NCI-H2227 (cell line): ENCODE measurements at regions not wholly inside any gene's neighbourhood (a gene's known extent, or its start where the extent isn't known, plus 50 kb on each side); places are given as distances from the start of the nearest gene placed in this dataset.

ENCODE experiments used
- DNase-seq: peaks from one replicate; lab custom pipeline; 2025; ENCODE audit not compliant: unreplicated experiment; lab: John Stamatoyannopoulos, UW

DNA sequence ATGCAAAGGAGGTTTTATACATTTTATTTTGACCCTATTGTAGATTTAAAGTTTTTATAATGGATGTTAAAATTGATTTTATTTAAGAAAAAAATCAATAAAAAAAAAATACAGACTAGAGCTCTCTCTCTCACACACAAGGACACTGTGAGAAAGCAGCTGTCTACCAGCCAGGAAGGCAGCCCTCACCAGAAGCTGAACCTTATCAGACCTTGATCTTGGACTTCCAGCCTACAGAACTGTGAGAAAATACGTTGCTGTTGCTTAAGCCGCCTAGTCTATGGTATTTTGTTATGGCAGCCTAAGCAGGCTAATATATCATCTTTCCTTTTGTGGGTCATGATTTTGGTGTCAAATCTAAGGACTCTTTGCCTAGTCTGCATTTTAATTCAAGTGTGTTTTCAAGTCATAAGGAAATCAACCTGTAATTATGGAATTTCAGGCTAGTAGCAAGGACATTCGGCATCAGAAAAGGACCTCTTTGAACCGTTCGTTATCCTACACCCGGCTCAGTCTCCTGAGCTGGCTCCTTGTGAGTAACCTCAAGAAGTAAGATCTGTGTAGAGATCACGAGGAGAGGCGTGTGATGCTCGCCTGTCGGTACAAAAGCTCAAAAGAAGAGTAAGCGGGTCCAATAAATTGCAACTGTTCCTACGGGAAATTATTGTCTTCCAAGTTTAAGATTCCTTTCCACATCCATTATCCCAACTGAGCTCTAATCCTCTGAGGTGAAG, 98.2 kb downstream of the PDCL3 start:
- no peak for DNase-seq

DNA sequence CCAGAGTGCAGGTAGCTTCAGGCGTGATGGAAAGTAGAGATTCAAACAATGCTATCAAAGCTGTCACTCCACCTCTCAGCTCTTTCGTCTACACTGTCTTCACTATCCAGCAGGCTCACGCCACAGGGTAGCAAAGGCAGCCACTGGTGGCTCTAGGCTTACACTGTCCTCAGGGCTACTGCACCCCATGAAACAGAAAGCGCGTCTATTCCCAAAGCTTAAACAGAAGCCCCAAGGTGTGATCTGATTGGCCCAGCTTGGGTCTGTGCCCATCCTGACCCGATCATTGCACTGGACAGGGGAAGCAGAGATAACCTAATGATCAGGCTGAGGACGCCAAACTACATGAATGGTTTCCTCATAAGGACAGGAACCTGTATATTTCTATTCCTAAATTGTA, 100.1 kb downstream of the PDCL3 start:
- no peak for DNase-seq

DNA sequence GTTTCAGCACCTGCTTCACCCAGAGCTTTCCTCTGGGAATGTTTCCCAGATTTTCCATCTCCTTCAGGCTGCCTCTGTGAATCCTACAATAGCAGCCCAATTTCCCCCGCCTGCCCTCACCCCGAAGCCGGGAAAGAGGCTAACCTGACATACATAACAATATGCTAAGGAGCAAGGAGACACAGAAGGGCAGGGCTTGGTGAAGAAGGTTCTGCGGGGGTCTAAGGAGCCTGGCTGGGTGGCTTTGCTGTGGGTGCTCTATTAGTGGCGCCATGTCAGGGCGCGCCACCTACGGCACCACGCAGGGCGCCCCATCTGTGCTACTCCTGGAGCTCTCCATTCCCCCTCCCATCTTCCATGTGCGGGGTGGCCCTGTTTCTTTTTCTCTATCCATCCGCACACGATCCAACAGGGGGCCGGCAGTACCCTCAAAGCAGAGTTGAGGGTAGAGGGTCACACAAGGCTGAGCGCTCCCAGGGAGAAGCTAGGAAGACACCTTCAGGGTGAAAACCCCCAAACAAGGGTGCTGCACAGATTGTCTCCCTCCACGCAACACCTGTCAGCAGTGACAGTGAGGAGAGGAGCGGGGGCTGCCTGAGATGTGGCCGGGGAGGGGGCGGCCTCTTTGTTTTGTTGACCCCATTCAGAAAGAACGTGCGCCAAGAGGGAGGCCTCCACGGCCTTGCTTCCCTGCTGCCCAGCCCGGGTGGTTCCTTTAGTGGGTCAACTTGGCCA, 101.4 kb downstream of the PDCL3 start:
- DNase-seq: no peak

DNA sequence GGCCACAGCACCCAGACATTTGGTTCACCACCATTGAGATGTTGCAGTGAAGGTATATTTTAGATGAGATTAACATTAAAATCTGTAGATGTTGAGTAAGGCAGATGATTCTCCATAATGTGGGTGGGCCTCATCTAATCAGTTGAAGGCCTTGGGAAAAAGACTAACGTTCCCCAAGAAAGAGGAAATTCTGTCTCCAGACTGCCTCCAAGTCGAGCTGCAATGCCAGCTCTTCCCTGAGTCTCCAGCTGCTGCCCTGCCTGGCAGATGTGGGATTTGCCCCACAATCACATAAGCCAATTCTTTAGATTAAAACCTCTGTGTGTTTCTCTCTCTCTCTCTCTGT, 101.9 kb downstream of the PDCL3 start:
- DNase-seq: no peak

DNA sequence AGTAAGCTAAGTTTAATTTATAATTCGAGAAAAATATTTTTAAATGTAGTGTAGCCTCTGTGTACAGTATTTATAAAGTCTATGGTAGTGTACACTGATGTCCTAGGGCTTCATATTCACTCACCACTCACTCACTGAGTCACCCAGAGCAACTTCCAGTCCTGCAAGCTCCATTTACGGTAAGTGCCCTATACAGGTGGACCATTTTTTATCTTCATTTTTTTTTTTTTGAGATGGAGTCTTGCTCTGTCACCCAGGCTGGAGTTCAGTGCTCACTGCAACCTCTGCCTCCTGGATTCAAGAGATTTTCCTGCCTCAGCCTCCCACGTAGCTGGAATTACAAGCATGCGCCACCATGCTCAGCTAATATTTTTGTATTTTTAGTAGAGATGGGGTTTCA, 104.2 kb downstream of the PDCL3 start:
- DNase-seq: no peak

DNA sequence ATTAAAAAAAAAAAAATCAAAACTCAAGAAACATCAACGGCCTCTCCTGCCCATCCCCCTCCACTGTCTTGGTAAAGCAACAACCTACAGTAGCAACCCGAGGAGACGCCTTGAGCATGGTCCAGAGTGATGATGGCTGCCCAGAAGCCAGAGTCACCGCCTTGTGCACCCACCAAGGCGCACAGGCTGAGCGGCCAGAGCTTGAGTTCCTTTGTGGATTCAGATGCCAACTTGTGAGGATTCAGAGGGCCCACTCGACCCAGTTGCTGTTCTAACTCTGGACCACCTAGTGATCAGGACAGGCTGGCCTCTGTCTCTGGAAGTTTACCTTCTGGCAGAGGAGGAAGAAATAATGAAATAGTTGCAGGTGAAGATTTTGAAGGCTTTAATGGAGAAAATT, 105.0 kb downstream of the PDCL3 start:
- no peak for DNase-seq

DNA sequence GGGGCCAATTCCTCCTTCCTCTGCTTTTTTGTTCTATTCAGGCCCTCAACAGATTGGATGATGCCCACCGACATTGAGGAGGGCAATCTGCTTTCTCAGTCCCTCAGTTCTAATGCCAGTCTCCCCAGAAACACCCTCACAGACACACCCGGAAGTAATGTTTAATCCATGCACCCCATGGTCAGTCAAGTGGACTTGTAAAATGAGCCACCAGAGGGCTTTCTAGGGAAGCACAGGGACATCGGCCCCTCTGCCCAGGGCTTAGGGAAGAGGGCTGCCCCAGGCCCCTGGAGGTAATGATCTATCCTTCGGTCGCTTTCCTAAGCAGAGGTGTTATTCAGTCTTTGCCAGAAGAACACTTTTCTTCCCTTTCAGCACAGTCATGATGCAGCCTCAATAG, 107.4 kb downstream of the PDCL3 start:
- no peak for DNase-seq

DNA sequence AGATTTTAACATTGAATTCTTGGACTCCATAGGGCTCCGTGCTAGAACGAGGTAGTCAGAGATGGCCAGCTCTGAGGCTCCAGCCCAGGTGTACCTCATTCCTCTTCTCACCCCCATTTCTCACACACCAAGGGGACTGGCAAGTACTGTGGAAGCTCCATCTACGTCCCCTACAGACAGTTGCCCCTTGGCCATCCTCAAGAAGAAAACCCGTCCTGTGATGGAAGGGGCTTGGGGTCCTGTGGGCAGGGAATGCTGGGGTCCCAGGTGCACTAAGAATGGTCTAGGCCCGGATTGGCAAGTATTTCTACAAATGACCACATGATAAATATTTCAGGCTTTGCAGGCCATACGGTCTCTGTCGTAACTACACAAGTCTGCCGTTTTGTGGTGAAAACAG, 110.3 kb downstream of the PDCL3 start:
- DNase-seq: no peak

DNA sequence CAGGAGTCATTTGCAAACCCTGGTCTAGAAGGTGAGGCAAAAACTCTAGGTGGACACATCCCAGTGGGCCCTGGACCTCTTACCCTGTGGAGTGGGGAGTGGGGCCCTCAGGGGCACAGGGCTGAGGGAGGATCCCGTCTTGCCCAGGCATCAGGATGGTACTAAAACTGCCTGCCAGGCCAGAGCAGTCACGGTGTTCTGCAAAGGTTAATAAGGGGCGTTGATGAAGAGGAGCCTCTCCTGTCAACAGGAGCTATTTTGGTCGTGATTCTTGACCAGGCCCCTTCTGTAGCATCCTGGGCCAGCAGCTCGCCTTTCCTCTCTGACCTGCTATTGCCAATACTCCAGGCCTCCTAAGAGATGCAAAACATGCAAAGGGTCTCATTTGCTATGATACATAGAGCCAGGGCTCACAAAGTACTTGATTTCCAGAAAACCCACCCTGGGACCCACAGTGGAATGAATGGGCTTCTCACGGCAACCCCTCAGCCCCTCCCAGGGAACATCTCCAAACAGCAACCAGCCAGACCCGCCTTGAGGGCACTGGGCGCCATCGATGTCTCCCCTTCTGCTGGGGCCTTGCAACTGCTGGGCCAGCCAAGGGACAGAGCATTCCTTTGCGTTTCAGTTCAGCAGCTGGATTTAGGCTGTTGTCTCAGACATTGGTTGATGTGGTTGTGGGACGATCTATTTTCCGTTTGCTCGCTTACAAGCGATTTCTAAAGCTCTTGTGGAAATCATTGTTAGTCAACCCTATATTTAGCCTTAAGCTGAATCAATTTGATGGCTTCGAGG, 111.1 kb downstream of the PDCL3 start:
- DNase-seq: peak; percentile 69

DNA sequence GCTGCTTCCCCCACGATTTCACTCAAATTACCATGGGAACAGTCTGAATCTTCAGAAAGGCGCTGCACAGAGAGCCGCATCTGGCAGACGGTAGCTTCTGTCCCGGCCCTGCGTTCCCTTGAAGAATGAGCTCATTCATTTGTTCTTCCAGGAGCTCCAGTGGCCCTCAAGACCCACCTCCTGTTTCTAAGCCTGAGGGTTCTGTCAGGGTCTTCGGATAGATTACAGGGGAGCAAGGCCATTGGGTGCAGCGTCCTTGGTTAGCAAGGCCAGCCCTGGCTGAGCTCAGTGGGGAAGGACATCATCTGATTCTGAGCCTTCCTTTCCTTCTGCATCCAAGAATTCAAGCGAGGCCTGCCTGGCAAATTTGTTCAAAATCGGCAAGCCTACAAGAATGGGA, 111.9 kb downstream of the PDCL3 start:
- peak; percentile 69 for DNase-seq

DNA sequence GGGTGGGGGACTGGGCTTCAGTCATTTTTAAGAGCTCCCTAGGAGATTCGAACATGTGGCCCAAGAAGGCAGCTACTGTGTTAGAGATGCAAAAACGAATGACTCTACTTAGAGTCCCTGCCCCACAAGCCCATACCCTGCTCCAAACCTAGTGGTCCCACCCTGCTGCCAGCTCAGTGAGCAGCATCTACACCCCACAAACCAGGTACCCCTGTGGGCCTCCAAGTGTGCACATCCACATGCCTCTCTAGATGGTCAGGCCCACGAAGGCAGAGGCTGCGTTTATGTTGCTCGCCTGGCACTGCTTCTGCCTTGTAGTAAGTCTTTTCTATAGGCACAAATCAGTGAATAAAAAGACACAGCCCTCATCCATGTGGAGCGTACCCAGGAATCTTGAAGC, 112.6 kb downstream of the PDCL3 start:
- DNase-seq: no peak

DNA sequence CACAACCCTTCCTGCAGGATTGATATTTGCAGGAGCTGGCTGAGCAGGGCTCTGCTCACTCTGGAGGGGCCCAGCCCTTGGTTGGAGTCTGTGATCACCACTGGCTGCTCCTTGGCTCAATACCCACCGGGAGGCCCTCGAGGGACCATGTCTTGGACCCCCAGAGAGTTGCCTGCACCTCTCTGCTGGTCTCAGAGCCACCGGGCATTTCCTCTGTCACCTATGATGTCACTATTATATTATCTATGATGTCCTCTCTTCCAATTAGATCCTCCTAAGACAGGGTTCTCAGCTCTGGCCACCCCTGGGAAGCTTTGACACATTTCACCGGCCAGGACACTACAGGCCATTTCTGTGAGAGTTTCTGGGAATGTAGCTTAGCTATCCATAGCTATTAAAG, 113.1 kb downstream of the PDCL3 start:
- no peak for DNase-seq

DNA sequence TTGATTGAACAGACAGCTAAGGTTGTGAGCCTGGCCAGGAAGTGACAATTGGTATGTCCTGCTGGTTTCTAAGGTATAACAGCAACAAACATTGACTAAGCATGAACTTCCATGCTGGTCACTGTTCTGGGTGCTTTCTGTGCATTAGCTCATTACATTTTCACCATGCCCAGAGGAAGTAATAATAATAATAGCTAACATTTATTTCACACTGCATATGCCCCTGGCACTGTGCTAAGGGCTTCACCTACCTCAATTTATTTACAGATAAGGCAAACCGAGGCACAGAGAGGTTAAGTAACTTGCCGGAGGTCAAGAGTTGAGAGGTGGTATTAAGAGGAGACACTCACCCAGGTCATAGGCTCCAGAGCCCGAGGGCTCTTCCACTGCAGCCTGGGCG, 113.6 kb downstream of the PDCL3 start:
- no peak for DNase-seq

DNA sequence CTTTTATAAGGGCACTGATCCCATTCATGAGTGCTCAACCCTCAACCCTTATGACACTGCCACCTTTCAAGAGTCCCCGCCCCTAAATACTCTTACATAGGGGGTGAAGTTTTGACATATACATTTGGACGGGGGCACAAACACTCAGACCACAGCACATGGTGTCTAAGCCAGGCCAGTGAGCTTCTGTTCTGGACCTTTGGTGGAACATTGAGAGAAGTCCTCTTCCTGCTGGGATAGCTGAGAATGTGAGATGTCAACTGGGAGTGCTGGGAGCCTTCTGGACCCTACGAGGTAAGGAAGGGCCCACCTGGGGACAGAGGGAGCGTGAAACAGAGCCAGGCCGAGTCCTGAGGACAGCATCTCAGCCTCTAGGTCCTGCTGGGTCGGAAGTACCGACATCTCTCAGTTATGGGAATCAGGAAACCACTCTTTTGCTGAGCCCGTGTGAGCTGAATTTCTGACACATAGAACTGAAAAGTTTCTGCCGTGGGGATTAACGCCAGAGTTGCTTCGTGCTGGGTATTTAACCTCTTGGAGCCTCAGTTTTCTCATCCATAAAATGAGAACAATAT, 114.9 kb downstream of the PDCL3 start:
- no peak for DNase-seq

DNA sequence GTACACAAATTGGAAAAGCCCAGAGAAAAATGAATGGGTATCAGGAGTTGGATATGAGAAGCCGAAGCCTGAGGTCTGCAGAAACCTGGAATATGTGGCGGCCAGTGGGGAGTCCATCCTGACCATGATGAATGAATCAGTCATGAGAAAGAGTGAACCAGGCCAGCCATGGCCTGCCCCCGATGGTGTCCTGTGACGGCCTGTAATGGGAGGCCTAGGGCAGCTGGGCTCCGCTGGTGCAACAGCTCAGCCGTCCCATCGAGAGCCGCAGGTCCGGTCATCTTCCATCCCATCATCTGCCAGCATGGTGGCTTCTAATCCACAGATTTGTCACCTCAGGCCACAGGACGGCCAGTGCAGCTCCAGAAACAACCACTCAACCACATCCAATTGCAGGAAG, 116.4 kb downstream of the PDCL3 start:
- DNase-seq: no peak

DNA sequence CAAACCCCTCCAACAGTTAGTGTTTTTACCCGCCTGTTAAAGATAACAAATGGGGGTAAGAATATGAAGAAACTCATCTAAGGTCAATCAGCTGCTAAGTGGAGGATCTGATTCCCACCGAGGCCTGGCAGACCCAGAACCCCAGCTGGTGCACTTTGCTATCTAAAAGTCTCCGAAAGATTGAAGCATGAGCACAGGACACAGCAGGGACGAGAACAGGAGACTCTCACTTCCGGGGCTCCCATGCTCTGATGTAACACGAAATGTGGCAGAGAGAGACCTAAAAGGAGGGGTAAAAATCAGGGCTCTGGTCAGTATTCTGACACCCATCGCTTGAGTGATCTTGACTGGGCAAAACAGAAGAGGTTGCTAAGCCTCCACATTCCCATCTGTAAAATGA, 119.7 kb downstream of the PDCL3 start:
- no peak for DNase-seq

DNA sequence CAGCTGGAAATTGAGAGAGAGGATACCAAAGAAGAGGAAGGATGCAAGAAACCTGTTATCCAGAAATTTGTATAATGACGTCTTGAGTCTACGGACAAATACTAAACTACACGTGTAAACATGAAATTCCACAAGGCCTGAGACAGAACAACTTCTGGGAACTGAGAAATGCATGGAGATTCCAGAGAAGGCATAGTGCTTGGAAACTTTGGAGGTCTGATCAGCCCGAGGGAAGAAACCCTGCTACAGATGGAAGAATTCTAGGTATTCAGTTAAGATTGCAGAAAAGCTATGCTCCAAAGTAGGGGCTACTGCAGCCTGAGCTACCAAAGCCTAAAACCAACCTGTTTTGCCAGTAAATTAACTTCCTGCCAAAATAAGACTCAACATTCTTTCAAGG, 120.4 kb downstream of the PDCL3 start:
- DNase-seq: no peak

DNA sequence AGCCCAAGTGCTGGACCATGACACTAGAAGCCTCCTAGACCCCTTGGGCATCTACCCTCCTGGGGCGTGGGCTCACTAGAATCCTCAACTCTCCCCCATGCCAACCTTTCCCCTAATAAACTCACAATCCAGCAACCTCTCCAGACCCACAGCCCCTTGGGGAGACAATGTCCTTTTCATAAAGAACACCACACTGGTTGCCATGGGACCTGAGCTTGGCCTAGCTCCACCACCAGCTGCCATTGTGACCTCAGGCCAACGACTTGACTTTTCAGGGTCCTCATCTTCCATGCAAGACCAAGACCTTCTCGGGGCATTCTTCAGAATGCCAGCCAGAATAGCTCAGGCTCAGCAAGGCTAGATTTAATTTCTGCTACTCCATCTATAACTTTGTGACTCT, 128.1 kb upstream of the NPAS2 start:
- no peak for DNase-seq

DNA sequence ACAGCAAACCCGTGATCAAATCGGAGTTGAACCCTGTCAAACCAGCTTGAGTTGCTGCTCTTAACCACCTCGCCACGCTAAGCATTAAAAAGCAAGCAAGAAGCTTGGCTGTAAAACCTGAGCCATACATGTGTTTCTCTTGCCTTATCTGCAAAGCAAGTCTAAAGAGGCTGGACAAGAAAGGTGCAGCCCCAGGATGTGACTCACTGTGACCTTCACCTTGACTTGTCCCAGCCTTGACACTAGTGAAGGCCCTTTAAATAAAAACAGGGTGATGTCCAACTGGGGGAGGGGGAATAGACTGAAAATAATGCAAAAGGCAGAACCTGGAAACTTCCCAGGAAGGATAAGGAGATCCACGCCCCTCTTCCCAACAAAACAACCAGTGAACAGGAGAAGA, 127.6 kb upstream of the NPAS2 start:
- DNase-seq: no peak

DNA sequence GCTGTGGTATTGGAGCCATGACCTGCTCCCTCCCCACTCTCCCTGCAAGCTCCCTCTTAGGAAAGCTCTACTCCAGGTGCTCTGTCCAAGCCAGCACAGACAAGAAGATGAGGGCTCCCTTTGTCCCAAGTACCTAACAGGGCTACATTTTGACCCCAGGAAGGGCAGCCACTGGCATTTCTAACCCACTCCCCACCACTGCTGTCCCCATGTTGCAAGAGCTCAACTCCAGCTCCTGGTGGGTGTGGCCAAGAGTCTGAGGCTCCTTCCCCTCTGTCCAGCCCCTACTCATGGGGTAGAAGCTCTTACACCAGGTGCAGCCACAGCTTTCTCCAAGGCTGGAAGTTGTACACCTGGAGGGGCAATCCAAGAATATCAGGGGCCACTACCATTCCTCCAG, 127.0 kb upstream of the NPAS2 start:
- DNase-seq: no peak

DNA sequence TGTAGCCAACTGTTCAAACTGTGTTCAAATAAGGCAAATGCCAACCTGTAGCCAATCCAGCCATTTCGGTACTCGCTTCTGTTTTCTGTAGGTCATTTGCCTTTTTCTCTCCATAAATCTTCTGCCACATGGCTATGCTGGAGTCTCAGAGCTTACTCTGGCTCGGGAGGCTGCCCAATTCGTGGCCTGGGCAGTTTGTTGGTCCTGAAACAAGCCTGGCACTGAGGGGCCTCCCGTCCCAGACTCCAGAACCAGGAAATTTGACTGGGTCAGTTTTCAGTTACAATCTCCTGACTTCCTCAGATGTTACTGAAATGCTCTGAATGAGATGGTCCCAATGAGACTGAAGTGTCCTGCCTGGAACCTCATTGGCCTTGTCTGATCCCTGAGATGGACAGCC, 120.8 kb upstream of the NPAS2 start:
- DNase-seq: no peak
